ENCODE measurements at regions not wholly inside any gene's neighbourhood (a gene's known extent, or its start where the extent isn't known, plus 50 kb on each side); places are given as distances from the start of the nearest gene placed in this dataset.

- Mint-ChIP-seq H3K4me1 (no peaks in the 10 kb centered on the region), H3K27ac (no peak overlapping the region), H3K4me3 (no peak overlapping the region), H3K36me3 (no peaks in the 10 kb centered on the region), H3K27me3 (peaks cover 0 to 21% (median 7%) of the 10 kb centered on the region in 5 donors), H3K9me3 (peaks cover 0 to 17% (median 5%) of the 10 kb centered on the region in 9 donors)
- DNase-seq (no peak), ATAC-seq (no peak)
- POLR2A ChIA-PET: no interaction called here
These were observed 189.4 kb downstream of the NUAK1 start for GRCh38 chr12:105949391-105949790.

GRCh38 chr12:105951732-105952131 is 187.0 kb downstream of the NUAK1 start:
- no peaks in the 10 kb centered on the region for H3K36me3 Mint-ChIP-seq
- no peak for DNase-seq

GRCh38 chr12:105954951-105955931 is 183.5 kb downstream of the NUAK1 start:
- ATAC-seq: no peak
- Mint-ChIP-seq H3K36me3 (no peaks in the 10 kb centered on the region), H3K27me3 (peaks cover 4 to 35% (median 13%) of the 10 kb centered on the region in 5 donors), H3K4me3 (no peak overlapping the region), H3K4me1 (no peaks in the 10 kb centered on the region), H3K9me3 (no peaks in the 10 kb centered on the region), H3K27ac (no peak overlapping the region)
- POLR2A ChIA-PET: no interaction called here
- DNase-seq: no peak

More at GRCh38 chr12:105951732-105952131, 187.0 kb downstream of the NUAK1 start:
- H3K4me3 Mint-ChIP-seq: no peak overlapping the region
- H3K4me1 Mint-ChIP-seq: no peaks in the 10 kb centered on the region
- no peak for ATAC-seq
- H3K27ac Mint-ChIP-seq: no peak overlapping the region
- H3K9me3 Mint-ChIP-seq: peaks cover 0 to 17% (median 2%) of the 10 kb centered on the region in 9 donors
- POLR2A ChIA-PET: no interaction called here
- H3K27me3 Mint-ChIP-seq: peaks cover 0 to 25% (median 11%) of the 10 kb centered on the region in 5 donors

GRCh38 chr12:105955976-105956375 is 182.8 kb downstream of the NUAK1 start:
- POLR2A ChIA-PET: no interaction called here
- peaks cover 4 to 38% (median 13%) of the 10 kb centered on the region in 5 donors for H3K27me3 Mint-ChIP-seq
- no peaks in the 10 kb centered on the region for H3K36me3 Mint-ChIP-seq
- H3K9me3 Mint-ChIP-seq: no peaks in the 10 kb centered on the region
- ATAC-seq (no peak), DNase-seq (no peak)
- no peaks in the 10 kb centered on the region for H3K4me1 Mint-ChIP-seq
- H3K4me3 Mint-ChIP-seq: no peak overlapping the region
- H3K27ac Mint-ChIP-seq: no peak overlapping the region

GRCh38 chr12:105956662-105957457 is 181.9 kb downstream of the NUAK1 start:
- H3K9me3 Mint-ChIP-seq: no peaks in the 10 kb centered on the region
- no peaks in the 10 kb centered on the region for H3K36me3 Mint-ChIP-seq
- H3K27ac Mint-ChIP-seq: no peak overlapping the region
- POLR2A ChIA-PET: no interaction called here
- no peak for DNase-seq
- no peak overlapping the region for H3K4me3 Mint-ChIP-seq
- peaks cover 4 to 46% (median 16%) of the 10 kb centered on the region in 5 donors for H3K27me3 Mint-ChIP-seq
- ATAC-seq: no peak
- H3K4me1 Mint-ChIP-seq: no peaks in the 10 kb centered on the region

- no peaks in the 10 kb centered on the region for H3K36me3 Mint-ChIP-seq
- H3K27ac Mint-ChIP-seq: peak overlapping the region in 1 of 10 donors; percentile 7
- H3K9me3 Mint-ChIP-seq: no peaks in the 10 kb centered on the region
- H3K27me3 Mint-ChIP-seq: peaks cover 4 to 51% (median 13%) of the 10 kb centered on the region in 5 donors
- no peak overlapping the region for H3K4me3 Mint-ChIP-seq
- POLR2A ChIA-PET: no interaction called here
- no peaks in the 10 kb centered on the region for H3K4me1 Mint-ChIP-seq
- ATAC-seq (no peak), DNase-seq (no peak)
These were observed 178.3 kb downstream of the NUAK1 start for GRCh38 chr12:105960319-105961083.

- POLR2A ChIA-PET: no interaction called here
- Mint-ChIP-seq H3K9me3 (no peaks in the 10 kb centered on the region), H3K4me1 (peaks cover 0 to 2% (median 0%) of the 10 kb centered on the region in 4 donors), H3K4me3 (no peak overlapping the region), H3K27ac (no peak overlapping the region), H3K27me3 (peaks cover 4 to 37% (median 9%) of the 10 kb centered on the region in 5 donors), H3K36me3 (no peaks in the 10 kb centered on the region)
- no peak for DNase-seq
- no peak for ATAC-seq
These were observed 176.7 kb downstream of the NUAK1 start for GRCh38 chr12:105961821-105962671.

GRCh38 chr12:105967038-105967776 is 171.5 kb downstream of the NUAK1 start:
- Mint-ChIP-seq H3K27ac (no peak overlapping the region), H3K36me3 (no peaks in the 10 kb centered on the region), H3K4me1 (peaks cover 0 to 2% (median 0%) of the 10 kb centered on the region in 4 donors), H3K27me3 (peaks cover under 1 to 29% (median 3%) of the 10 kb centered on the region in 5 donors), H3K4me3 (no peak overlapping the region), H3K9me3 (peaks cover 0 to 3% (median 0%) of the 10 kb centered on the region in 9 donors)
- DNase-seq (no peak), ATAC-seq (no peak)
- POLR2A ChIA-PET: no interaction called here

GRCh38 chr12:105968025-105968424 is 170.7 kb downstream of the NUAK1 start:
- peaks cover 0 to 2% (median 0%) of the 10 kb centered on the region in 4 donors for H3K4me1 Mint-ChIP-seq
- no peak overlapping the region for H3K4me3 Mint-ChIP-seq
- no peak for DNase-seq
- peaks cover 0 to 22% (median 0%) of the 10 kb centered on the region in 5 donors for H3K27me3 Mint-ChIP-seq
- no peak for ATAC-seq
- peaks cover 0 to 3% (median 0%) of the 10 kb centered on the region in 9 donors for H3K9me3 Mint-ChIP-seq
- H3K36me3 Mint-ChIP-seq: no peaks in the 10 kb centered on the region
- no peak overlapping the region for H3K27ac Mint-ChIP-seq
- POLR2A ChIA-PET: no interaction called here

- Mint-ChIP-seq H3K36me3 (no peaks in the 10 kb centered on the region), H3K27me3 (peaks cover 0 to 18% (median 3%) of the 10 kb centered on the region in 5 donors), H3K4me3 (no peak overlapping the region), H3K4me1 (peaks cover 0 to 2% (median 0%) of the 10 kb centered on the region in 4 donors), H3K27ac (no peak overlapping the region), H3K9me3 (peaks cover 0 to 3% (median 0%) of the 10 kb centered on the region in 9 donors)
- ATAC-seq: no peak
- DNase-seq: no peak
- POLR2A ChIA-PET: no interaction called here
These were observed 167.9 kb downstream of the NUAK1 start for GRCh38 chr12:105970885-105971284.

GRCh38 chr12:105974738-105975137 is 164.0 kb downstream of the NUAK1 start:
- Mint-ChIP-seq H3K4me1 (no peaks in the 10 kb centered on the region), H3K27me3 (peaks cover 0 to 14% (median 4%) of the 10 kb centered on the region in 5 donors), H3K27ac (no peak overlapping the region), H3K9me3 (peaks cover 0 to 6% (median 0%) of the 10 kb centered on the region in 9 donors), H3K36me3 (no peaks in the 10 kb centered on the region), H3K4me3 (no peak overlapping the region)
- ATAC-seq: no peak
- no peak for DNase-seq
- POLR2A ChIA-PET: no interaction called here
